ENCODE measurements at regions not wholly inside any gene's neighbourhood (a gene's known extent, or its start where the extent isn't known, plus 50 kb on each side); places are given as distances from the start of the nearest gene placed in this dataset.

- in situ Hi-C loops (cut with HindIII; ENCODE audit: low pct_unique_long_range_greater_than_20kb, low sequenced_read_pairs) = no loop called here
- no peak for DNase-seq (ENCODE audit: low read depth in 1 of 2, low spot score in 1 of 2)
Observed at GRCh38 chr9:535356-535755, 306.1 kb upstream of the DMRT1 start.

GRCh38 chr9:536597-537511, 304.6 kb upstream of the DMRT1 start:
- in situ Hi-C loops (cut with HindIII; ENCODE audit: low pct_unique_long_range_greater_than_20kb, low sequenced_read_pairs) = no loop called here
- DNase-seq (ENCODE audit: low read depth in 1 of 2, low spot score in 1 of 2) = no peak
- TF ChIP-seq JUND (IDR thresholded peaks at IDR 0.05; ENCODE audit: low read depth) = no peak

More at GRCh38 chr9:535356-535755, 306.1 kb upstream of the DMRT1 start:
- TF ChIP-seq JUND (IDR thresholded peaks at IDR 0.05; ENCODE audit: low read depth) = no peak

DNA sequence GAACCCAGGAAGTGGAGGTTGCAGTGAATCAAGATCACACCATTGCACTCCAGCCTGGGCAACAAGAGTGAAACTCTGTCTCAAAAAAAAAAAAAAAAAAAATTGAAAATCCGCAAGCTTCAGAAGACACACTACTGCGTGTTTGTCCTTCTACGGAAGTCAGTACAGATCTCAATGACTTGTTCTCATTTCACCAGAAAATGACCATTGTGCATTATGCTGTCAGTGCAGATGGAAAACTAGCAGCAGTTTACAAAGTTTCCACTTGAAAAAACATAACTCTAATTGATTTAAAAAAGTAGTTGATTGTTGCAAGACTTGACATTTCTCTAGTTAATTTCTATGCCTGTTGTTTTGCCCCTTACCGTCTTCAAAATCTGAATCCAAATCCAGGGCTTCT, 298.0 kb upstream of the DMRT1 start:
- DNase-seq (ENCODE audit: low read depth in 1 of 2, low spot score in 1 of 2) = no peak
- no peak for TF ChIP-seq JUND (IDR thresholded peaks at IDR 0.05; ENCODE audit: low read depth)
- in situ Hi-C loops (cut with HindIII; ENCODE audit: low pct_unique_long_range_greater_than_20kb, low sequenced_read_pairs) = no loop called here

DNA sequence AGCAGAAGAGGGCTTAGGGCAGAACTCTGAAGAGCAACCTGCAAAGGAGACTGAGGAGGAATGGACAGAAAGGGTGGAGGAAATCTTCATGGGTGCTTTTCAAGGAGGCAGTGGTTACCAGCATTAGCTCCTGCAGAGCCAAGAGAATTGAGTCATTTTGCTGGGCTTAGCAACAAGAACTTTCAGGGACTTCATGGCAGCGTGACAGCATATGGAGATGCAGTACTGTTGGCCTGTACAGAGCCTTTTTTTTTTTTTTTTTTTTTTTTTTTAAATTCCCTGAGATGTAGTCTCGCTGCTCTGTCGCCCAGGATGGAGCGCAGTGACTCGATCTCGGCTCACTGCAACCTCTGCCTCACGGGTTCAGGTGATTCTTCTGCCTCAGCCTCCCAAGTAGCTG, 296.0 kb upstream of the DMRT1 start:
- no peak for DNase-seq (ENCODE audit: low read depth in 1 of 2, low spot score in 1 of 2)
- TF ChIP-seq JUND (IDR thresholded peaks at IDR 0.05; ENCODE audit: low read depth) = no peak
- in situ Hi-C loops (cut with HindIII; ENCODE audit: low pct_unique_long_range_greater_than_20kb, low sequenced_read_pairs) = no loop called here

DNA sequence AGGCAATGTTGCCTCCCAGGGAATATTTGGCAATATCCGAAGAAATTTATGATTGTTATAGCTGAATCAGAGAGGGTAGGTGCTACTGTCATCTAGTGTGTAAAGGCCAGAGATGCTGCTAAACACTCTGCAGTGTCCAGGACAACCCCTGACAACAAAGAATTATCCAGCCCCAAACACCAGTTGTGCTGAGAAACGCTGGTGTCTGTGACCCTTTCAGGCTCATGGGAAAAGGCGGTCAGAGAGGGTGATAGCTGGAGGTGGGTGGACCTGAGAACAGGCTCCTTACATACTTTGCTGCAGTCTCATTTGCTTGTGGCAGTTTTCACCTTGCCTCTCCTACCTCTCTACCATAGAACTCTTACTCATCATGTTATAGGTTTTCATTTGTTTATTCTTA, 295.3 kb upstream of the DMRT1 start:
- in situ Hi-C loops (cut with HindIII; ENCODE audit: low pct_unique_long_range_greater_than_20kb, low sequenced_read_pairs) = no loop called here
- TF ChIP-seq JUND (IDR thresholded peaks at IDR 0.05; ENCODE audit: low read depth) = no peak
- DNase-seq (ENCODE audit: low read depth in 1 of 2, low spot score in 1 of 2) = no peak

DNA sequence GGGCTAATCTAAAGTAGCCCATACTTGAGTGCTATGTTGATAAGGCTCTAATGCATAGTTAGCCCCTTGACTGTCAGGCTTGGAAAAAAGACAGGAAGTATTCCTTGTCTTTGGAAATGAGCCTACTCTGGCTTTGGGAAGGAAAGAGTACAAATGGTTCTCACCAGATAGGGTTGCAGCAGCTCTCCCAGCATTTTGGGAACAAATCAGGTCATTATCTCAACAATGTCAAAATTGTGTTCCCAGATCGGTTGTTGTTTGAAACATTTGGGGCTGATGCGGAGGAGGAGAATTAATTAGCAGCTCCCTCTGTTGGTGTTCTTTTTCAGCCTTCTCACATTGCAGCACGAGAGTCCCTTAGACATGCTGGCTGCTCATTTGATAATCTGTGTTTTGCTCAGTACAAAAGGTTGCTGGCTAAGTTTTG, 294.7 kb upstream of the DMRT1 start:
- no peak for TF ChIP-seq JUND (IDR thresholded peaks at IDR 0.05; ENCODE audit: low read depth)
- DNase-seq (ENCODE audit: low read depth in 1 of 2, low spot score in 1 of 2) = peak in 1 of 2 experiments; percentile 33
- in situ Hi-C loops (cut with HindIII; ENCODE audit: low pct_unique_long_range_greater_than_20kb, low sequenced_read_pairs) = no loop called here

GRCh38 chr9:547314-547713, 294.2 kb upstream of the DMRT1 start:
- no peak for TF ChIP-seq JUND (IDR thresholded peaks at IDR 0.05; ENCODE audit: low read depth)
- in situ Hi-C loops (cut with HindIII; ENCODE audit: low pct_unique_long_range_greater_than_20kb, low sequenced_read_pairs) = no loop called here

DNA sequence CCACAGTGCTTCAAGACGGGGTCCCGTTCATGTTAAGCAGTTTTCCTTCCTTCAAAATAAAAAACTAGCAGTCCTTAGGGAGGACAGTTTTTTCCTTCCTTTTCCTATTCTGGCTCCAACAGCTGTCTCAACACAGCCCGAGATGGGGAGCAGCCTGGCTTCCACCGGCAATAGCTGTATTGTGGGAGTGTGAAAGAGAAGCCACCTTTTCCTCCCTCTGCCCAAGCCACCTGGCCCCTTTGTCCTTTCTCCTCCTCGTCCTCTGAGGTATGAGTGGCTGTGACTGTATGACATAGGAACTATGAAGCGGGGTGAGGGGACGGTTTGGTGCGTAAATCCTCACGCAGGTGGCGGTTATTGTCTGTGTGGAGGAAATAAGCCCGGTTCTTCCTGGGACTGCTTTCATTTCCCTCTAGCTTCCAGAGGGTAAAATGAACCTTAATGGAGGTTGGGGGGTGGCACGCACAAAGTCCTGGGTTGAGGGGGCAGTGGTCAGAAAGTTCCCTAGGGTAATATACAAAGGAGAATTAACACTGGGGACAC, 292.0 kb upstream of the DMRT1 start:
- no peak for DNase-seq (ENCODE audit: low read depth in 1 of 2, low spot score in 1 of 2)
- in situ Hi-C loops (cut with HindIII; ENCODE audit: low pct_unique_long_range_greater_than_20kb, low sequenced_read_pairs) = no loop called here
- TF ChIP-seq JUND (IDR thresholded peaks at IDR 0.05; ENCODE audit: low read depth) = no peak

More at GRCh38 chr9:547314-547713, 294.2 kb upstream of the DMRT1 start:
- DNase-seq (ENCODE audit: low read depth in 1 of 2, low spot score in 1 of 2) = no peak

DNA sequence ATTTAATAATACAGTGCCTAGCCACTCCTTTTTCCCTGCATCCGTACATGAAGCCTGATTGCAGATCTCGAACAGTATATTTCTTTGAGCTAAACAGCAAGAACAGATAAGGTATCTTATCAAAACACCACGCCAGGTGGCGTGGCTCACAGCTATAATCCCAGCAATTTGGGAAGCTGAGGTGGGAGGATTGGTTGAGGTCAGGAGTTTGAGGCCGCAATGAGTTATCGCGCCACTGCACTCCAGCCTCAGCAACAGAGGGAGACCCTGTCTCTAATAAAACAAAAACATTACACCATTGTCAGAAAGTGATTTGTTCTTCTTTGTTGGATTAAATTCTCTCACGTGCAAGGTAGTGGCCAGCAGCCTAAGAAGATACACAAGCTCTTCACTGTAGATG, 291.2 kb upstream of the DMRT1 start:
- no peak for TF ChIP-seq JUND (IDR thresholded peaks at IDR 0.05; ENCODE audit: low read depth)
- in situ Hi-C loops (cut with HindIII; ENCODE audit: low pct_unique_long_range_greater_than_20kb, low sequenced_read_pairs) = no loop called here
- no peak for DNase-seq (ENCODE audit: low read depth in 1 of 2, low spot score in 1 of 2)

DNA sequence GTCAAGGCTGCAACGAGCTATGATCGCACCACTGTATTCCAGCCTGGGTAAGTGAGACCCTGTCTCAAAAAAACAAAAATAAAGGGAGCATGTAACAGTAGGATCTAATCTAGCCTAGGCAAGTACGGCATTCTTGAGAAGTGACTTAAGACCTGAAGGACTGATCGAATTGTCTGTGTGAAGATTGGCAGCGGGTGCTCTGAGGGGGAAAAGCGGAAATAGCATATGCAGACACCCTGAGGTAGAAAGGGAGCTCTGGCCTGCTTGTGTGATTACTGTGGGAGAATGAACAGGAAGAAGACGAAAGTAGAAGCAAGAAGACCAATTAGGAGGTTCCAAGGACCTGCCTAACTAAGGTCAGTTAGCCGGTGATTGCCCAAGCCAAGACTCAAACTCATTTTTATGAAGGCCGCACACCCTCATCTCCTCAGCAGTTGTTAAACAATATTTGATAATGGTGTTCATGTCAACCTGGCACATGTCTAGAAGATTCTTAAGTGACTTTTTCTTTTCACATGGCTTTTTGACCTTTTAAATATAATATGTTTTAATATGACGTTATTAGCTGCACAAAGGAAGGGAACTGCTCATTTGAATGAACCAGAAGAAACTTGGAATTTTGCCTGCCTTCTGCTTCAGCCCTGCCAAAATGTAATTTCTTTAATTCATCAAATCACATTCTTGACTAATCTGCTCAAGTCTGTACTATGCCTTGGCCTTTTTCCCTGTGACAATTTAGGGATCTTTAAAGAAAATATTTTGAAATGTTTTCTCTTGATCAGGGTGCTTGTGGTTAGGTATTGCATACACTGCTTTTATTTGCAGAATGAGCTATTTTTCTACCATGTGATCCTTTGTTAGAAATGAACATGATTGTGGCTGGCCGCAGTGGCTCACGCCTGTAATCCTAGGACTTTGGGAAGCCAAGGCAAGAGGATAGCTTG, 289.2 kb upstream of the DMRT1 start:
- in situ Hi-C loops (cut with HindIII; ENCODE audit: low pct_unique_long_range_greater_than_20kb, low sequenced_read_pairs) = no loop called here
- no peak for TF ChIP-seq JUND (IDR thresholded peaks at IDR 0.05; ENCODE audit: low read depth)

GRCh38 chr9:555493-555892, 286.0 kb upstream of the DMRT1 start:
- no peak for TF ChIP-seq JUND (IDR thresholded peaks at IDR 0.05; ENCODE audit: low read depth)
- DNase-seq (ENCODE audit: low read depth in 1 of 2, low spot score in 1 of 2) = no peak
- in situ Hi-C loops (cut with HindIII; ENCODE audit: low pct_unique_long_range_greater_than_20kb, low sequenced_read_pairs) = no loop called here

More for the DNA sequence above, 289.2 kb upstream of the DMRT1 start:
- no peak for DNase-seq (ENCODE audit: low read depth in 1 of 2, low spot score in 1 of 2)

GRCh38 chr9:556199-556598, 285.3 kb upstream of the DMRT1 start:
- DNase-seq (ENCODE audit: low read depth in 1 of 2, low spot score in 1 of 2) = no peak
- in situ Hi-C loops (cut with HindIII; ENCODE audit: low pct_unique_long_range_greater_than_20kb, low sequenced_read_pairs) = no loop called here
- no peak for TF ChIP-seq JUND (IDR thresholded peaks at IDR 0.05; ENCODE audit: low read depth)
